HepG2 (cell line): ENCODE measurements at regions not wholly inside any gene's neighbourhood (a gene's known extent, or its start where the extent isn't known, plus 50 kb on each side); places are given as distances from the start of the nearest gene placed in this dataset.

ENCODE experiments used
- ATAC-seq: fragments of 200-7000 bp; cut with Tn5 transposase; 3 replicates; pipeline ENCODE4 v1.9.1; 2020; ENCODE audit warnings: mild to moderate bottlenecking, moderate library complexity
- BruUV-seq: library from RNA; stranded (reverse); fragments of 400-500 nt; replicated peaks from 2 replicates; lab custom pipeline; 2021; lab: Mats Ljungman, UMichigan
- CTCF ChIA-PET: fragments of 300-600 bp; formaldehyde crosslinking; extraction: SDS; loops from one replicate; lab custom pipeline; 2021; ENCODE audit warnings: low total read pairs, inconsistent platforms, low intra/inter-chr PET ratio; lab: Yijun Ruan, JAX
- POLR2A ChIA-PET: fragments of 350-600 bp; sonication (Branson Sonifier 250); formaldehyde crosslinking; loops from one replicate; lab custom pipeline; 2020; ENCODE audit warnings: antibody characterized with exemption, inconsistent platforms; lab: Yijun Ruan, JAX
- DNase-seq: peaks from one replicate; pipeline ENCODE4 v3.0.0-alpha.2; 2015; ENCODE audit warnings: low spot score
- FAIRE-seq: peaks from 3 replicates; lab custom pipeline; 2011; peaks lifted over from hg19 to GRCh38; lab: Jason Lieb, UNC
- H2AFZ ChIP-seq: one replicate; pipeline ENCODE4 v1.6.1; 2011; ENCODE audit warnings: low read length, inconsistent platforms
- H3K27ac ChIP-seq: fragments of 300-600 bp; 3 replicates; pipeline ENCODE4 v1.8.0; 2011; ENCODE audit warnings: mixed run types, mild to moderate bottlenecking, mixed read lengths, low read length, inconsistent platforms; ENCODE audit not compliant: insufficient read depth; ENCODE audit errors: extremely low read length
- H3K27me3 ChIP-seq, 2 experiments: fragments of 200-600 bp in 1 of 2; 2 replicates in 1 of 2; 3 replicates in 1 of 2; pipeline versions ENCODE4 v1.6.0 to v1.8.0; 2011; ENCODE audit warnings: low read length in 2 of 2, mild to moderate bottlenecking in 2 of 2, moderate library complexity in 2 of 2, inconsistent platforms in 1 of 2; ENCODE audit not compliant: insufficient read depth in 2 of 2, control insufficient read depth in 1 of 2
- H3K36me3 ChIP-seq, 2 experiments: fragments of 200-600 bp in 1 of 2; replicated peaks in 1 of 2; 2 replicates in 1 of 2; 3 replicates in 1 of 2; pipeline versions ENCODE4 v1.5.1 to v1.8.0; 2011; ENCODE audit warnings: low read length in 2 of 2, inconsistent platforms in 1 of 2; ENCODE audit not compliant: insufficient read depth in 2 of 2, control insufficient read depth in 1 of 2
- H3K4me1 ChIP-seq: 2 replicates; pipeline ENCODE4 v1.5.1; 2012; ENCODE audit warnings: low read length, inconsistent platforms; ENCODE audit not compliant: insufficient read depth
- H3K4me2 ChIP-seq: 2 replicates; pipeline ENCODE4 v1.6.0; 2011; ENCODE audit warnings: low read depth, low read length, inconsistent platforms
- H3K4me3 ChIP-seq, 3 experiments: fragments of 200-600 bp in 1 of 3; sonication (generic), shearing (Covaris generic) in 1 of 3; replicated peaks in 1 of 3; 2 replicates each; pipeline ENCODE4 v1.5.1; 2011 to 2016; ENCODE audit warnings: low read length in 3 of 3, inconsistent platforms in 2 of 3, low read depth in 2 of 3, mild to moderate bottlenecking in 2 of 3, control low read depth in 1 of 3, mixed read lengths in 1 of 3; ENCODE audit not compliant: insufficient read depth in 1 of 3
- H3K79me2 ChIP-seq: one replicate; pipeline ENCODE4 v1.6.1; 2011; ENCODE audit warnings: low read length, inconsistent platforms; ENCODE audit not compliant: insufficient read depth
- H3K9ac ChIP-seq: 2 replicates; pipeline ENCODE4 v1.6.0; 2011; ENCODE audit warnings: mild to moderate bottlenecking, low read depth, low read length, inconsistent platforms; ENCODE audit not compliant: insufficient read depth
- H3K9me3 ChIP-seq: 2 replicates; pipeline ENCODE4 v1.5.1; 2012; ENCODE audit warnings: mild to moderate bottlenecking, low read length
- H4K20me1 ChIP-seq: 2 replicates; pipeline ENCODE4 v1.6.0; 2011; ENCODE audit warnings: inconsistent platforms, mild to moderate bottlenecking, low read length, moderate library complexity; ENCODE audit not compliant: insufficient read depth
- HDAC6 ChIP-seq: fragments of 200-600 bp; sonication (generic); IDR thresholded peaks from 2 replicates; pipeline ENCODE4 v1.7.0; 2017; ENCODE audit warnings: mild to moderate bottlenecking, antibody characterized with exemption, low read length, low read depth
- HNRNPL ChIP-seq: fragments of 200-400 bp; formaldehyde crosslinking; IDR thresholded peaks from 2 replicates; pipeline ENCODE4 v1.6.1; 2017; ENCODE audit warnings: mild to moderate bottlenecking, low read depth, low read length
- TARDBP ChIP-seq: sonication (generic); formaldehyde crosslinking; IDR thresholded peaks from 2 replicates; pipeline ENCODE4 v1.8.0; 2022; ENCODE audit warnings: mild to moderate bottlenecking, missing genetic modification reagents
- WGBS: methylation state at CpG from one replicate; pipeline ENCODE4 v1.1.6; 2017; ENCODE audit warnings: low lambda C conversion rate; 5-methylcytosine and 5-hydroxymethylcytosine counted together
- in situ Hi-C: cut with HindIII; loops from 2 replicates; pipeline ENCODE4 v1.10.0; 2017; ENCODE audit warnings: low pct_unique_long_range_greater_than_20kb; ENCODE audit not compliant: extremely low pct_ligation_motif_present
- intact Hi-C: fragments of 100-400 bp; cut with micrococcal nuclease; formaldehyde crosslinking; loops from one replicate; pipeline ENCODE4 v1.10.0; 2022; ENCODE audit not compliant: unreplicated experiment

- WGBS = 5% methylated on average over 1 of the region's 1 CpG
- FAIRE-seq = no peak
- BruUV-seq = no TSS peak
These were observed 58.1 kb downstream of the TUBA3C start for GRCh38 chr13:19123502-19123901.

GRCh38 chr13:19117913-19118739 is 63.5 kb downstream of the TUBA3C start:
- no peaks in the 10 kb centered on the region for H3K9me3 ChIP-seq
- no peak overlapping the region for H2AFZ ChIP-seq
- no peaks in the 10 kb centered on the region for H3K4me1 ChIP-seq
- intact Hi-C loops = no loop called here
- H3K4me3 ChIP-seq = no peak overlapping the region
- FAIRE-seq = no peak
- H3K36me3 ChIP-seq = no peaks in the 10 kb centered on the region
- WGBS = 57% methylated on average over 21 of the region's 32 CpGs
- POLR2A ChIA-PET = no interaction called here
- no peak overlapping the region for H3K27ac ChIP-seq
- TF ChIP-seq HNRNPL = no peak
- no peak for TF ChIP-seq TARDBP
- TF ChIP-seq, all 625 proteins: peak for 0
- DNase-seq (no peak), ATAC-seq (no peak)
- CTCF ChIA-PET = no interaction called here
- Histone ChIP-seq H3K27me3 (no peaks in the 10 kb centered on the region; a peak in 1 of 5 replicates), H3K79me2 (no peaks in the 10 kb centered on the region), H3K9ac (no peak overlapping the region), H3K4me2 (no peak overlapping the region), H4K20me1 (no peaks in the 10 kb centered on the region)
- in situ Hi-C loops = no loop called here
- BruUV-seq = no TSS peak

More at GRCh38 chr13:19123502-19123901, 58.1 kb downstream of the TUBA3C start:
- no peaks in the 10 kb centered on the region for H3K79me2 ChIP-seq
- CTCF ChIA-PET = no interaction called here
- no peak overlapping the region for H3K4me2 ChIP-seq
- no peak overlapping the region for H3K27ac ChIP-seq
- no peak overlapping the region for H3K4me3 ChIP-seq
- H3K36me3 ChIP-seq = no peaks in the 10 kb centered on the region
- intact Hi-C loops = no loop called here
- ATAC-seq = no peak
- no peak for TF ChIP-seq HDAC6
- TF ChIP-seq, all 625 proteins: peak for 0
- no peak overlapping the region for H3K9ac ChIP-seq
- POLR2A ChIA-PET = no interaction called here
- no peaks in the 10 kb centered on the region for H3K27me3 ChIP-seq
- in situ Hi-C loops = no loop called here
- H2AFZ ChIP-seq = no peak overlapping the region
- no peaks in the 10 kb centered on the region for H3K4me1 ChIP-seq
- DNase-seq = no peak
- no peaks in the 10 kb centered on the region for H3K9me3 ChIP-seq
- H4K20me1 ChIP-seq = no peaks in the 10 kb centered on the region
